Neural cell (in vitro differentiated cells): ENCODE measurements at regions not wholly inside any gene's neighbourhood (a gene's known extent, or its start where the extent isn't known, plus 50 kb on each side); places are given as distances from the start of the nearest gene placed in this dataset.

Experiments used
- H2AFZ ChIP-seq: fragments of 200-600, 300-800 bp; sonication (generic), shearing (Covaris generic); 2 replicates; pipeline ENCODE4 v1.6.0; 2014; ENCODE audit warnings: low read depth, mild to moderate bottlenecking, antibody characterized with exemption, low read length, moderate library complexity
- H3F3A ChIP-seq: fragments of 200-600 bp; shearing (Covaris generic); 2 replicates; pipeline ENCODE4 v1.6.1; 2016; ENCODE audit warnings: mild to moderate bottlenecking, moderate library complexity, mixed read lengths, antibody characterized with exemption, low read length; ENCODE audit not compliant: insufficient read depth, poor library complexity, severe bottlenecking
- H3K27ac ChIP-seq: fragments of 200-600, 300-800 bp; sonication (generic), shearing (Covaris generic); 2 replicates; pipeline ENCODE4 v1.5.1; 2014; ENCODE audit warnings: mild to moderate bottlenecking, low read length, moderate library complexity
- H3K27me3 ChIP-seq: fragments of 300-800, 200-600 bp; sonication (generic), shearing (Covaris generic); 2 replicates; pipeline ENCODE4 v1.6.0; 2014; ENCODE audit warnings: mild to moderate bottlenecking, low read depth, low read length, moderate library complexity; ENCODE audit not compliant: insufficient read depth
- H3K36me3 ChIP-seq: fragments of 300-800, 200-600 bp; sonication (generic), shearing (Covaris generic); 2 replicates; pipeline ENCODE4 v1.5.1; 2014; ENCODE audit warnings: mild to moderate bottlenecking, antibody characterized with exemption, low read length, moderate library complexity; ENCODE audit not compliant: insufficient read depth
- H3K4me2 ChIP-seq: fragments of 300-800, 200-600 bp; sonication (generic), shearing (Covaris generic); 2 replicates; pipeline ENCODE4 v1.6.0; 2014; ENCODE audit warnings: mild to moderate bottlenecking, low read length
- H3K4me3 ChIP-seq: fragments of 300-800, 200-600 bp; sonication (generic), shearing (Covaris generic); 2 replicates; pipeline ENCODE4 v1.5.1; 2014; ENCODE audit warnings: mild to moderate bottlenecking, low read length, moderate library complexity
- H3K79me2 ChIP-seq: fragments of 200-600 bp; shearing (Covaris generic); replicated peaks from 2 replicates; pipeline ENCODE4 v1.6.0; 2014; ENCODE audit warnings: mild to moderate bottlenecking, low read length, moderate library complexity; ENCODE audit not compliant: insufficient read depth
- H3K9ac ChIP-seq: fragments of 300-800, 200-600 bp; sonication (generic), shearing (Covaris generic); 2 replicates; pipeline ENCODE4 v1.6.1; 2016; ENCODE audit warnings: mild to moderate bottlenecking, low read length, mixed read lengths
- H3K9me2 ChIP-seq: fragments of 200-600 bp; shearing (Covaris generic); 2 replicates; pipeline ENCODE4 v1.6.1; 2016; ENCODE audit warnings: mild to moderate bottlenecking, low read length, mixed read lengths; ENCODE audit not compliant: insufficient read depth
- H3K9me3 ChIP-seq: fragments of 200-600, 300-800 bp; sonication (generic), shearing (Covaris generic); 2 replicates; pipeline ENCODE4 v1.6.1; 2016; ENCODE audit warnings: mild to moderate bottlenecking, mixed run types, low read length, moderate library complexity, mixed read lengths
- H4K20me1 ChIP-seq: fragments of 200-600 bp; shearing (Covaris generic); 2 replicates; pipeline ENCODE4 v1.6.1; 2016; ENCODE audit warnings: mild to moderate bottlenecking, mixed run types; ENCODE audit not compliant: insufficient read depth
- CTCF ChIP-seq: fragments of 450-650 bp; IDR thresholded peaks from 2 replicates; pipeline ENCODE4 v1.5.1; 2014; ENCODE audit warnings: antibody characterized with exemption, mild to moderate bottlenecking, moderate library complexity; ENCODE audit not compliant: poor library complexity, severe bottlenecking
- EP300 ChIP-seq: fragments of 450-650 bp; conservative IDR thresholded peaks from 2 replicates; pipeline ENCODE4 v1.6.1; 2014; ENCODE audit warnings: antibody characterized with exemption, mild to moderate bottlenecking, moderate library complexity; ENCODE audit not compliant: poor library complexity, severe bottlenecking
- EZH2 ChIP-seq: fragments of 200-600, 300-800 bp; shearing (Covaris generic), sonication (generic); IDR thresholded peaks from 2 replicates; pipeline ENCODE4 v1.6.1; 2014; ENCODE audit warnings: antibody characterized with exemption, low read length, borderline replicate concordance, mild to moderate bottlenecking; ENCODE audit not compliant: insufficient read depth, poor library complexity, severe bottlenecking
- MXI1 ChIP-seq: fragments of 450-650 bp; conservative IDR thresholded peaks from 2 replicates; pipeline ENCODE4 v1.6.1; 2014; ENCODE audit warnings: antibody characterized with exemption, mild to moderate bottlenecking; ENCODE audit not compliant: poor library complexity, severe bottlenecking
- POLR2AphosphoS5 ChIP-seq: IDR thresholded peaks from 2 replicates; pipeline ENCODE4 v1.6.1; 2012
- REST ChIP-seq: IDR thresholded peaks from 2 replicates; pipeline ENCODE4 v1.6.1; 2012; ENCODE audit warnings: borderline replicate concordance
- SMC3 ChIP-seq: fragments of 450-650 bp; conservative IDR thresholded peaks from 2 replicates; pipeline ENCODE4 v1.6.1; 2014; ENCODE audit warnings: antibody characterized with exemption, mild to moderate bottlenecking, moderate library complexity; ENCODE audit not compliant: poor library complexity
- TAF1 ChIP-seq: IDR thresholded peaks from 2 replicates; pipeline ENCODE4 v1.6.1; 2012; ENCODE audit warnings: low read depth

GRCh38 chr19:28159065-28159464, 1053.9 kb downstream of the UQCRFS1 start:
- H3K79me2 ChIP-seq: no peaks in the 10 kb centered on the region
- H2AFZ ChIP-seq: no peak overlapping the region
- H3K9me3 ChIP-seq: no peaks in the 10 kb centered on the region
- H4K20me1 ChIP-seq: no peaks in the 10 kb centered on the region
- H3K36me3 ChIP-seq: no peaks in the 10 kb centered on the region
- no peaks in the 10 kb centered on the region for H3F3A ChIP-seq
- H3K27ac ChIP-seq: no peak overlapping the region
- H3K4me2 ChIP-seq: no peak overlapping the region
- no peak overlapping the region for H3K9ac ChIP-seq
- H3K27me3 ChIP-seq: no peaks in the 10 kb centered on the region
- no peaks in the 10 kb centered on the region for H3K9me2 ChIP-seq
- TF ChIP-seq SMC3 (no peak), EZH2 (no peak), MXI1 (no peak), POLR2AphosphoS5 (no peak), TAF1 (no peak), EP300 (no peak), CTCF (no peak), REST (no peak)
- no peak overlapping the region for H3K4me3 ChIP-seq

GRCh38 chr19:28155265-28155664, 1057.7 kb downstream of the UQCRFS1 start:
- H3K4me2 ChIP-seq: no peak overlapping the region
- H3K9me2 ChIP-seq: no peaks in the 10 kb centered on the region
- no peaks in the 10 kb centered on the region for H3K79me2 ChIP-seq
- TF ChIP-seq POLR2AphosphoS5 (peak; percentile 74), REST (no peak), EP300 (peak; percentile 95)
- no peaks in the 10 kb centered on the region for H3K36me3 ChIP-seq
- H2AFZ ChIP-seq: no peak overlapping the region
- H3K9me3 ChIP-seq: no peaks in the 10 kb centered on the region
- H3K27ac ChIP-seq: peak overlapping the region; percentile 41
- no peak overlapping the region for H3K4me3 ChIP-seq
- H3K27me3 ChIP-seq: no peaks in the 10 kb centered on the region
- no peaks in the 10 kb centered on the region for H4K20me1 ChIP-seq
- H3F3A ChIP-seq: no peaks in the 10 kb centered on the region
- no peak overlapping the region for H3K9ac ChIP-seq
